PC-3 (cell line): ENCODE measurements at regions not wholly inside any gene's neighbourhood (a gene's known extent, or its start where the extent isn't known, plus 50 kb on each side); places are given as distances from the start of the nearest gene placed in this dataset.

Experiments used
- CTCF ChIP-seq: fragments of 300-600 bp; sonication (generic); conservative IDR thresholded peaks from 2 replicates; pipeline ENCODE4 v1.5.1; 2017; ENCODE audit warnings: antibody characterized with exemption, low read depth, mild to moderate bottlenecking, low read length
- EZH2 ChIP-seq: fragments of 300-600 bp; sonication (generic); IDR thresholded peaks from one replicate; pipeline ENCODE4 v1.6.1; 2017; ENCODE audit warnings: antibody characterized with exemption, mild to moderate bottlenecking, low read length; ENCODE audit not compliant: unreplicated experiment
- EZH2phosphoT487 ChIP-seq: fragments of 300-600 bp; sonication (generic); IDR thresholded peaks from 2 replicates; pipeline ENCODE4 v1.6.1; 2018; ENCODE audit warnings: mild to moderate bottlenecking, antibody characterized with exemption, low read length, borderline replicate concordance

GRCh38 chr9:119792242-119792641 lies 423.0 kb upstream of the BRINP1 start:
- no peak for TF ChIP-seq CTCF
- TF ChIP-seq EZH2: no peak
- no peak for TF ChIP-seq EZH2phosphoT487
